Smooth muscle cell (in vitro differentiated cells): ENCODE measurements at regions not wholly inside any gene's neighbourhood (a gene's known extent, or its start where the extent isn't known, plus 50 kb on each side); places are given as distances from the start of the nearest gene placed in this dataset.

Experiments
- DNase-seq: peaks from one replicate; lab custom pipeline; 2025; ENCODE audit not compliant: unreplicated experiment; lab: John Stamatoyannopoulos, UW
- H2AFZ ChIP-seq: fragments of 200-600 bp; sonication (generic); 2 replicates; pipeline ENCODE4 v1.6.0; 2016; ENCODE audit warnings: antibody characterized with exemption, low read depth, mild to moderate bottlenecking
- H3F3A ChIP-seq: fragments of 200-600 bp; sonication (generic); 2 replicates; pipeline ENCODE4 v1.6.0; 2017; ENCODE audit warnings: antibody characterized with exemption, low read depth
- H3K27ac ChIP-seq: fragments of 200-600 bp; sonication (generic); 2 replicates; pipeline ENCODE4 v1.5.1; 2016; ENCODE audit warnings: low read depth, mild to moderate bottlenecking
- H3K27me3 ChIP-seq: fragments of 200-600 bp; sonication (generic); 2 replicates; pipeline ENCODE4 v1.6.1; 2016; ENCODE audit warnings: low read depth, mild to moderate bottlenecking
- H3K36me3 ChIP-seq: fragments of 200-600 bp; sonication (generic); 2 replicates; pipeline ENCODE4 v1.5.1; 2016; ENCODE audit warnings: low read depth
- H3K4me1 ChIP-seq: fragments of 200-600 bp; sonication (generic); 2 replicates; pipeline ENCODE4 v1.5.1; 2016; ENCODE audit warnings: low read depth
- H3K4me2 ChIP-seq: fragments of 200-600 bp; sonication (generic); 2 replicates; pipeline ENCODE4 v1.6.0; 2016; ENCODE audit warnings: mild to moderate bottlenecking
- H3K4me3 ChIP-seq: fragments of 200-600 bp; sonication (generic); 2 replicates; pipeline ENCODE4 v1.5.1; 2016; ENCODE audit warnings: mild to moderate bottlenecking
- H3K79me2 ChIP-seq: fragments of 200-600 bp; sonication (generic); 2 replicates; pipeline ENCODE4 v1.6.0; 2016; ENCODE audit warnings: low read depth, mild to moderate bottlenecking
- H3K9ac ChIP-seq: fragments of 200-600 bp; sonication (generic); 2 replicates; pipeline ENCODE4 v1.6.0; 2016; ENCODE audit warnings: low read depth
- H3K9me3 ChIP-seq: fragments of 200-600 bp; sonication (generic); replicated peaks from 2 replicates; pipeline ENCODE4 v1.5.1; 2016; ENCODE audit warnings: low read depth
- H4K20me1 ChIP-seq: fragments of 200-600 bp; sonication (generic); 2 replicates; pipeline ENCODE4 v1.6.0; 2016; ENCODE audit warnings: low read depth
- WGBS: methylation state at CpG from one replicate; pipeline ENCODE4 v1.1.7; 2016; ENCODE audit warnings: low lambda C conversion rate; 5-methylcytosine and 5-hydroxymethylcytosine counted together
- TF ChIP-seq, protein P1 (sequence below): fragments of 200-600 bp; sonication (generic); IDR thresholded peaks from 2 replicates; pipeline ENCODE4 v1.5.1; 2017; ENCODE audit warnings: borderline replicate concordance, mild to moderate bottlenecking, antibody characterized with exemption; ENCODE audit not compliant: insufficient read depth, poor library complexity, severe bottlenecking

DNA sequence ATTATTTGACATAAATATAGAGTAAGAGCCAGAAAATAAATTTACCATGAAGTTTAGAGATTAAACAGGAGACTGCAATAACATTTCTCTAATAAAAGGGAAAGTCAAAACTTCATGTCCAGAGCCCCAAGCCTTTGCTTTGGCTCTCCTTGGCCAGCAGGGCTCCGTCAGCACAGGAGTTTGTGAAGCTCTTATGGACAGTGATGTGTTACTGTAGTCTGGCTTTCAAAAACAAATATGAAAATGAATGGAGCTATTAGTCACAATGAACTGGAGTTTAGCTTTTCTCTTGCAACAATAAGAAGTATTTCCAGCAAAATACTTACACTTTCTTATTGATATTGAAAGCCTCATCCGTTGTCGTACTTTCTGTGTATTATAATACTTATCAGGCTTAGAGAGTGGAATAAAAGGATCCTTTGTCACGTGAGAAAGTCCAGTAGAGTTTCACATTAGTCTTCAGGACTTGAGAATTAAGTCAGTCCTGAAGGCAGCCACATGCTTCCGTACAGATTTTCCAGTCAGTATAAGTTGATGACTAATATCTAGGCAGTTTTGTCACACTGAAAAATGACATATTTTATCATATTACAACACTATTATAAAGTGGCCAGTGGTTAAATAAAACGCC, 117.0 kb upstream of the PRL start:
- H3K27ac ChIP-seq, result peak overlapping the region; percentile 26
- no peak for DNase-seq
- H3K4me2 ChIP-seq, result peak overlapping the region; percentile 36
- H4K20me1 ChIP-seq, result no peaks in the 10 kb centered on the region
- no peak overlapping the region for H3K4me3 ChIP-seq
- H3K27me3 ChIP-seq, result no peaks in the 10 kb centered on the region
- no peaks in the 10 kb centered on the region for H3K36me3 ChIP-seq
- no peak overlapping the region for H3K9ac ChIP-seq
- H2AFZ ChIP-seq, result peak overlapping the region; percentile 6
- no peaks in the 10 kb centered on the region for H3F3A ChIP-seq
- TF ChIP-seq, protein P1, sequence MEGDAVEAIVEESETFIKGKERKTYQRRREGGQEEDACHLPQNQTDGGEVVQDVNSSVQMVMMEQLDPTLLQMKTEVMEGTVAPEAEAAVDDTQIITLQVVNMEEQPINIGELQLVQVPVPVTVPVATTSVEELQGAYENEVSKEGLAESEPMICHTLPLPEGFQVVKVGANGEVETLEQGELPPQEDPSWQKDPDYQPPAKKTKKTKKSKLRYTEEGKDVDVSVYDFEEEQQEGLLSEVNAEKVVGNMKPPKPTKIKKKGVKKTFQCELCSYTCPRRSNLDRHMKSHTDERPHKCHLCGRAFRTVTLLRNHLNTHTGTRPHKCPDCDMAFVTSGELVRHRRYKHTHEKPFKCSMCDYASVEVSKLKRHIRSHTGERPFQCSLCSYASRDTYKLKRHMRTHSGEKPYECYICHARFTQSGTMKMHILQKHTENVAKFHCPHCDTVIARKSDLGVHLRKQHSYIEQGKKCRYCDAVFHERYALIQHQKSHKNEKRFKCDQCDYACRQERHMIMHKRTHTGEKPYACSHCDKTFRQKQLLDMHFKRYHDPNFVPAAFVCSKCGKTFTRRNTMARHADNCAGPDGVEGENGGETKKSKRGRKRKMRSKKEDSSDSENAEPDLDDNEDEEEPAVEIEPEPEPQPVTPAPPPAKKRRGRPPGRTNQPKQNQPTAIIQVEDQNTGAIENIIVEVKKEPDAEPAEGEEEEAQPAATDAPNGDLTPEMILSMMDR, result peak; percentile 8
- no peaks in the 10 kb centered on the region for H3K9me3 ChIP-seq
- peaks cover 13% of the 10 kb centered on the region for H3K4me1 ChIP-seq
- H3K79me2 ChIP-seq, result no peaks in the 10 kb centered on the region
- WGBS, result 49% methylated on average over 6 of the region's 6 CpGs

DNA sequence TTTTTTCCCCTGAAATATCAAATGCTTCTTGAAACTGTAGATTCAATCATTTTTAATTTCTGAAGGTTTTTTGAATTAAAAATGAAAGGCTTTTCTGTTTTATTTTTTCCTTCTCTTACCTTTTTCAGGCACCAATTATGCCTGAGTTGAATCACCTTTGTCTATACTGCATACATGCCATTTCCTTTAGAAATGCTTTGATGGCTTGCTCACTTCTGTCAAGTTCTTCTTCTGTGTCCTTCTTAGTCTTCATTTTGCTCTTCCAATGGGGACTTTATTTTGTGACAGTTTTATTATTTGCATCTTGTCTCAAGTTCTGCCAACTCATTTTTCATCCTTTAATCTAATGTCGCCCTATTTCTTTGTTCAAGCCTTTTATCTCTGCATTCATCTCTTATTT, 121.9 kb upstream of the PRL start:
- Histone ChIP-seq H2AFZ (no peak overlapping the region), H3K4me3 (no peak overlapping the region), H3F3A (no peaks in the 10 kb centered on the region), H3K9ac (no peak overlapping the region), H4K20me1 (no peaks in the 10 kb centered on the region), H3K27me3 (no peaks in the 10 kb centered on the region), H3K27ac (no peak overlapping the region), H3K79me2 (no peaks in the 10 kb centered on the region), H3K36me3 (no peaks in the 10 kb centered on the region), H3K4me2 (no peak overlapping the region), H3K9me3 (no peaks in the 10 kb centered on the region), H3K4me1 (peaks cover 5% of the 10 kb centered on the region)
- DNase-seq, result no peak
- TF ChIP-seq, protein P1, result no peak
- WGBS, result 84% methylated on average over 1 of the region's 1 CpG

DNA sequence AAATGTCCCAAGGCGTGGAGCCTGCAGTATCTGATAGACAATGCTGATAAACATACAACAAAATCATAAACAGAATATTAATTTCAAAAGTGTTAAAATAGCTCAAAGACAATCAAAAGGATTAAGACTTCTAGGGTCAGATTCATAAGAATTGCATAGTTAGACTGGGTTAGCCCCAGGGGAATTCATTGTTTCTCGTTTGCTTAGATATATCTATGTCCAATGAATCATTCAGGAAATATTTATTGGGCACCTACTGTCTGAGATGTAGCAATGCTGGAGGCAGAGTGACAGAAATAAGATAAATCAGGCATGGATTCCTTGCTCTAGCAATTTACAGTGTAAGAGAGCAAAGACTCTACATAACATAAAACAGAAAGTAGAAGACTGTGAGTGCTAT, 124.4 kb upstream of the PRL start:
- no peaks in the 10 kb centered on the region for H3K9me3 ChIP-seq
- no peaks in the 10 kb centered on the region for H4K20me1 ChIP-seq
- WGBS, result 67% methylated on average over 2 of the region's 2 CpGs
- H3F3A ChIP-seq, result no peaks in the 10 kb centered on the region
- H3K36me3 ChIP-seq, result no peaks in the 10 kb centered on the region
- H3K4me2 ChIP-seq, result no peak overlapping the region
- no peak overlapping the region for H3K27ac ChIP-seq
- no peaks in the 10 kb centered on the region for H3K79me2 ChIP-seq
- no peak for DNase-seq
- H3K4me1 ChIP-seq, result no peaks in the 10 kb centered on the region
- H2AFZ ChIP-seq, result no peak overlapping the region
- TF ChIP-seq, protein P1, result no peak
- no peak overlapping the region for H3K9ac ChIP-seq
- H3K27me3 ChIP-seq, result no peaks in the 10 kb centered on the region
- H3K4me3 ChIP-seq, result no peak overlapping the region

DNA sequence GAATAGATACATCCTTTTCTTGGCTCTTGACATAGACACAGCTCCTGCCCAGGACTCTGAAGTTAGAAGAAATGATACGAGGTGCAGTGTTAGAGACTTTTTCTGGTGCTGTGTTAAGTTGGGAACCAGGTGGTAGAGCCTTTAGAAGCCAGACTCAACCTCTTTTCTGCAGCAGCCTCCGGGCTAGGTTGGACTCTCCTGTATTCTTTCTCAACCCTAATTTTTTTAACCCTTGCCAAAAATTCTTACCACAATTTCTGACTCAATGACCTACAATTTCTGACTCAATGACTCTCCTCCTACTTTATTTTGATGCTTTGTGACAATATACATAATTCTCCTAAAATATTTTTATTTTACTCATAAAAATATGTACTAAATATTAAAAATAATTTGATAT, 127.4 kb upstream of the PRL start:
- Histone ChIP-seq H4K20me1 (no peaks in the 10 kb centered on the region), H3K27me3 (no peaks in the 10 kb centered on the region), H3K79me2 (no peaks in the 10 kb centered on the region), H2AFZ (no peak overlapping the region), H3K4me3 (no peak overlapping the region), H3K27ac (no peak overlapping the region), H3K9ac (no peak overlapping the region), H3K9me3 (no peaks in the 10 kb centered on the region), H3K36me3 (no peaks in the 10 kb centered on the region), H3K4me1 (no peaks in the 10 kb centered on the region), H3F3A (no peaks in the 10 kb centered on the region), H3K4me2 (no peak overlapping the region)
- TF ChIP-seq, protein P1, result no peak
- WGBS, result 80% methylated on average over 2 of the region's 2 CpGs
- no peak for DNase-seq
